ENCODE measurements at regions not wholly inside any gene's neighbourhood (a gene's known extent, or its start where the extent isn't known, plus 50 kb on each side); places are given as distances from the start of the nearest gene placed in this dataset.

GRCh38 chr3:168688267-168688666 is 592.5 kb upstream of the GOLIM4 start:
- TF ChIP-seq REST (IDR thresholded peaks at IDR 0.05; ENCODE audit: insufficient replicate concordance, low read depth) (no peak), CTCF (IDR thresholded peaks at IDR 0.05; ENCODE audit: insufficient read depth, low read length) (no peak), POLR2AphosphoS5 (IDR thresholded peaks at IDR 0.05; ENCODE audit: low read depth) (no peak)

Measured in HL-60 (cell line).